ENCODE measurements at regions not wholly inside any gene's neighbourhood (a gene's known extent, or its start where the extent isn't known, plus 50 kb on each side); places are given as distances from the start of the nearest gene placed in this dataset.
"Not testable (repeated sequence)": the region's sequence is repeated elsewhere in the genome, so short reads cannot be mapped to it uniquely, and the experiment has no call there.

DNA sequence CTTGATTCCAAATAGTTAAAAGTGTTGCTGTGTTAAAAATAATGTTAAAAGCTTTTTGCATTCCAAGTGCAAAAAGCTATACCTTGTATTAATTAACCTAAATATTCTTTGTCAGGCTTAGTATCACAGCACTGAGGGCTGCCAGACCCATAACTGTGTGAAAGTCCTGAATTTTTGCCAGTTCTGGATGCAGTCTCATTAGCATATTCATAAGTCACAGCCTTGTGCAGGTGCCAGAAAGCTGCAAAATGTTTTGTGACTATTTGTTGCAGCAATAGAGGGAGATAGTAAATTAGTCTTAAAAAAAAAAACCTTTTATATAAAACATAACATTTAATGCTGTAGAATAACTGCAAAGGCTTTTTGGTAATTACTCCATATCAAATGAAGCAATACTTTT, 56.6 kb downstream of the SLITRK1 start:
- DNase-seq (ENCODE audit: low read depth): no peak

GRCh38 chr13:83824560-83824959, 57.7 kb downstream of the SLITRK1 start:
- no peak for DNase-seq (ENCODE audit: low read depth)

DNA sequence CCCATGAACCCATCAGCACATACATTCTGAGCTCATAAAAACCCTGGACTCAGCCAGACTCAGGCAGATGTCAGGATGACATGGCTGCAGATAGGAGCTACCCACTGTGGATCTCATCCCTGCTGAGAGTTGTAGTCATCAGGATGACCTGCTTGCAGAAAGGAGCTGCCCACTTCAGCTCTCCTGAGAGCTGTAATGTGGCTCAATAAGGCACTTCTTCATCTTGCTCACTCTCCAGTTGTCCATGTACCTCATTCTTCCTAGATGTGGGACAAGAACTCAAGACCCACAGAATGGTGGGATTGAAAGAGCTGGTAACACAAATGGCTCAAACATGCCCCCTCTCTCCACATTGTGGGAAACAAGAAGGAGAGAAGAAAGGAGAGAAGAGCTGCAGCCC, 58.2 kb downstream of the SLITRK1 start:
- DNase-seq (ENCODE audit: low read depth): no peak

- DNase-seq (ENCODE audit: low read depth): no peak
Measured at GRCh38 chr13:83819611-83820010, 62.7 kb downstream of the SLITRK1 start.

DNA sequence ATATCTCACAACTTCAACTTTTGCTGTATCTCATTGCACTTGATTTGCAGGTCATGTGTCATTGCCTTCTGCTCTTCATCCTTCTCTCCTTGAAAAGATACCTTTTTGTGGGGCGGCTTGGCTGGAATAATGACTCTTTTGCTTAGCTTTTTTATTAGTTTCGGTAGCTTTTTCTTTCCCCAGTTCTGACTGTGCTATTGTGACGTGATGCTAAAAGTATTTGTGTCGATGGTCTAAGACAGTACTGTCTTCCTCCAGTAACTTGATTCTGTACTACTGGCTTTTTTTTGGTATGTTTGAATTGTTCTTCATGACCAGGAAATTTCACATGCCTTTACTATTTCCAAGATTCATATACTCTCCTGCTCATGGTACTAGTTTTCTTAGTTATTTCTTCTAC, 63.1 kb downstream of the SLITRK1 start:
- no peak for DNase-seq (ENCODE audit: low read depth)

GRCh38 chr13:83816081-83816480, 66.2 kb downstream of the SLITRK1 start:
- no peak for DNase-seq (ENCODE audit: low read depth)

GRCh38 chr13:83815598-83815997, 66.7 kb downstream of the SLITRK1 start:
- no peak for DNase-seq (ENCODE audit: low read depth)

DNA sequence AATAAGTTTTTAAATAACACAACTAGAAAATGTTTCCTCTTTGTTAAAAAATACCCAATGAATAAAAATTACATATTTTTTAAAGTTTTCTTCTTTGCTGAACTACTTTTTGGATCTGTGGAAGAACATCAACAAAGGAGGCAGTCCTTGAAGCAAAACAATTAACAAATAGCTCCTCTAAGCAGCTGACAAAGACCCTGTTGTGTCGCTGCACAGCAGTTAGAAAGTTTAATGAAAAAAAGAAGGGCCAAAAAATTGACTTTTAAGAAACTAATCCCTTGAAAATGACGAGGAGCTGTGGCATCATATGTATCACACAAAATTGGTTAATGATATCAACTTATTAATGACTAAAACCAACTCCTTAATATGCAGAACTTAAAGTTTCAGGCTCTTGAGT, 72.1 kb downstream of the SLITRK1 start:
- DNase-seq (ENCODE audit: low read depth): no peak

DNA sequence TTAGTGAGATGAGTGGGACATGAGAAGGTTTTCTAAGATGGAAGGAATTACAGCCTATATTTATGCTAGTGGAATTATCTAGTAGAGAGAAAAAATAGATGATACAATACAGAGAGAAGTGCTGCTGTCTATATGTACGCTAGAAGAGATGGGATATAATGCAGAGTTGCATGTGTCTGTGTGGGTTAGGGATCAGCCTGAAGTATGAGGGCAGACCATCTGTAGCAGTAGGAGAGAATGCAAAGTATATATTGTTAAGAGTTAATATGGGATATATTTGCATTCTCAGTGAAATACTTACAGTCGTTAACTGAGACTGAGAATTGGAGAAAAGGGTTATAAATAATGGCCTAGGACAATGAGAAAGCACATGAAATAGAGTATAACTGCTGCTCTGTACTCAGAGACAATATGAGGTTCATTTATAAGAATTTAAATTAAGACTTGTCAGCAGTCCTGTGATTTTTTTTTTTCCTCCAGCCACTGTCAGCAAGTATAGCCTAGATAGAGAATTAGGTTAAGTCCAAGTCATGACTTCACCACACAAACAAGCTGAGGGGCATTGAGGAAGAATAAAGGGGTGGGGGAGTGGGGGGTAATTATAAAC, 77.8 kb downstream of the SLITRK1 start:
- DNase-seq (ENCODE audit: low read depth): no peak

GRCh38 chr13:83798731-83799130, 83.5 kb downstream of the SLITRK1 start:
- no peak for DNase-seq (ENCODE audit: low read depth)

DNA sequence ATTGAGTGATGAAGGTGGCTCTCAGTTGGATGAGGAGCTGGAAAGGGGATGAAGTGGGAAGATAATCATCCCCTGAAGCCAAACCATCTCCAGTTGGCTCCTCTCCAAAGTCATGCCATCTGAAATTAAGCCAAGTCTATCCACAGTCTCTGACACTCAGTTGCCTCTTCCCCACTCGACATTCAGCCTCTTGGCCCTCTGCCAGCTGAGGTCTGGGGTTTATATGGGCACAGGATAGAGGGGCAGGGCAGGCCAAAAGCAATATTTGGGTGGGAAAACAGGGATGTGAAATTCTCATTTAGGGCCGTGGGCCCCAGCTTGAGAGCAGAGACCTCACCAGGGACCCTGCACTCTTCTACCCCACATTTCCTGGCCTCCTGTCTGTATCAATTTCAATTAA, 85.9 kb downstream of the SLITRK1 start:
- DNase-seq (ENCODE audit: low read depth): no peak

GRCh38 chr13:83794583-83794982, 87.7 kb downstream of the SLITRK1 start:
- DNase-seq (ENCODE audit: low read depth): no peak

- DNase-seq (ENCODE audit: low read depth): no peak
Measured at GRCh38 chr13:83780227-83780626, 102.0 kb downstream of the SLITRK1 start.

- no peak for DNase-seq (ENCODE audit: low read depth)
Measured at GRCh38 chr13:83773961-83774360, 108.3 kb downstream of the SLITRK1 start.

DNA sequence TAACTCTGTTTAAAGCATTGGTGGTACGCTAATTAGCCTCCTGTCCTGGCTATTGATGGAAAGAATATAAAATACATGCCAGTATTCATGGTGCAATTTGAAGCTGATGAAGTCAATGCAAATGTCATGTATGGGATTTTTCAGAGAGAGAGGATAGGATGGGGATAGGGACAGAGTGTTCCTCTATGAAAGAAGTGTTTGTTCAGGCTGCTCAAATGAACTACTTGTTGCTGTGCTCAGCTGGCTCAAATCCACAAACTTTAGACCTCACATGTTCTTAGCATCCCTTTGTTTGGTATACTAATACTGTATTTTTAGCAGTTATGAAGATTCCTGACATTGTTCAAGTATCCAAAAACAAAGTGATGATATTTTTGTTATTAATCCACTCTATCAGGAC, 116.5 kb downstream of the SLITRK1 start:
- no peak for DNase-seq (ENCODE audit: low read depth)

DNA sequence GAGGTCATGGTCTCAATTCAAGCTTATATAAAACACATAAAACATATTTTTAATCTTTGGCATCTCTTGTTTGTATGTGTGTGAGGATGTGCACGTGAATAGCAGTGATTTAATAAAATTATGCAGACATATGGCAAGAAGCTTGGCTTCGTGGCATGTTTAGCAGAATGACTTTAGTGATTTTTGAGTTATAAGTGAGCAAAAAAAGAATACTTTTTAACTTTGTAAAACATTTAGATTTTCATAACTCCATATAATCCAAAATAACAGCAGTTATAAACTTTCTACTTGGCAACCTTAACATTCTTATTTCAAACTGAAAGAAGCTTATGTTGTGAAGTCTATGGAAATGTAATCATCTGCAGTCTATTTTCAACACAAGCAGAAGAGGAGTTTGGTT, 120.6 kb downstream of the SLITRK1 start:
- DNase-seq (ENCODE audit: low read depth): no peak

GRCh38 chr13:83755210-83755609, 127.1 kb downstream of the SLITRK1 start:
- DNase-seq (ENCODE audit: low read depth): not testable (repeated sequence)

GRCh38 chr13:83753912-83754624, 128.2 kb downstream of the SLITRK1 start:
- DNase-seq (ENCODE audit: low read depth): no peak

GRCh38 chr13:83752141-83752540, 130.1 kb downstream of the SLITRK1 start:
- DNase-seq (ENCODE audit: low read depth): no peak

GRCh38 chr13:83740622-83741021, 141.7 kb downstream of the SLITRK1 start:
- DNase-seq (ENCODE audit: low read depth): no peak

DNA sequence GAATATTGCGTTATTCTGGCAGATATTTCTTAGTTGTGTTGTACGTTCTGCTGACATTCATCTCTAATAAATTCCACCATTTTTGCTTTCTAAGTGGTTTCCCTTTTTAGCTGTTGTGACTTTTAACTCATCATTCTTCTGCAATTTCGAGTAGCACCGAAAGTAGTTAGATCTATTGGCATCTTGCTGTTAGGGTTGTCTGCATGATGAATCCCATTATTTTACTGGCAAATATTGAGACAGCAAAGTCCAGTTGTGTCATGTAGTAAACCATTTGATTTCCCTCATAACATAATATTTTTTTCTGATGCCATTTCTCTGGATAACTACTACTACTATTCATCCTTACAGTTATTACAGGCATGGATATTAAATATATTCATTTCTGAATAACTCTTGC, 143.9 kb downstream of the SLITRK1 start:
- DNase-seq (ENCODE audit: low read depth): no peak

DNA sequence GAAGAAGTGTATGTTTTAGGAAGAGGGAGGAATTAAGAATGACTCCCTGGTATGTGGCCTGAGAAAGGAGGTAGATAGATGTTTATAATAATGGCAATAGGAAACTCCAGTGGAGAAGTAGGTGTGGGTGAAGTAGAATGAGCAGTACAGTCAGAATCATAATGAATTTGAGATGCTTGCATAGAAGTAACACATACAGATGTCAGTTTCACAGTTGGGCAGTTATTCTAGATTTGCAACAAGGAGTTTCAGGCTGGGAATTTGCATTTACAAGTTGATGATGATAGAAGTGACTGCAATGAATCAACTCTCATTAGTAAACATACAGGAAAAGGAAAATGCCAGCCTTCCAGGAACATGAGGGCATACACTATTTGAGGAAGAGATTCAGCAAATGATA, 149.0 kb downstream of the SLITRK1 start:
- DNase-seq (ENCODE audit: low read depth): no peak

GRCh38 chr13:83732755-83733154, 149.5 kb downstream of the SLITRK1 start:
- no peak for DNase-seq (ENCODE audit: low read depth)

GRCh38 chr13:83731113-83731512, 151.2 kb downstream of the SLITRK1 start:
- DNase-seq (ENCODE audit: low read depth): no peak

Measured in activated gamma-delta T cell treated with anti-CD3 and anti-CD28 coated beads, Interleukin-2, amount 50 U/mL, for 16 hours (primary cell).